H1 (cell line): ENCODE measurements at regions not wholly inside any gene's neighbourhood (a gene's known extent, or its start where the extent isn't known, plus 50 kb on each side); places are given as distances from the start of the nearest gene placed in this dataset.

Experiments
- CTCF ChIA-PET: fragments of 300-600 bp; sonication (Branson Sonifier 250); formaldehyde crosslinking; loops from one replicate; lab custom pipeline; 2021; ENCODE audit not compliant: partially characterized antibody; lab: Charles Lee
- POLR2A ChIA-PET: fragments of 300-600 bp; sonication (Branson Sonifier 250); formaldehyde crosslinking; loops from one replicate; lab custom pipeline; 2021; ENCODE audit warnings: inconsistent platforms; ENCODE audit not compliant: partially characterized antibody; lab: Charles Lee
- DNase-seq, 2 experiments: peaks; one replicate each; pipeline versions ENCODE4 v3.0.0 to v3.0.0-alpha.2; 2010 to 2022; ENCODE audit warnings: low spot score in 2 of 2, low read depth in 1 of 2, mixed read lengths in 1 of 2
- FAIRE-seq: peaks from 2 replicates; lab custom pipeline; 2011; peaks lifted over from hg19 to GRCh38; lab: Jason Lieb, UNC
- H2AFZ ChIP-seq: 2 replicates; pipeline ENCODE4 v1.8.1; 2012; ENCODE audit warnings: low read length, inconsistent platforms
- H2AK5ac ChIP-seq: 2 replicates; pipeline ENCODE4 v1.6.1; 2013; ENCODE audit warnings: low read depth, low read length
- H2BK120ac ChIP-seq: replicated peaks from 2 replicates; pipeline ENCODE3; 2013; ENCODE audit warnings: low read depth, low read length, inconsistent platforms
- H2BK12ac ChIP-seq: 2 replicates; pipeline ENCODE4 v1.6.1; 2013; ENCODE audit warnings: low read depth, low read length
- H2BK15ac ChIP-seq: 2 replicates; pipeline ENCODE4 v1.6.1; 2013; ENCODE audit warnings: low read length
- H2BK20ac ChIP-seq: 2 replicates; pipeline ENCODE4 v1.6.1; 2013; ENCODE audit warnings: low read length
- H2BK5ac ChIP-seq: 2 replicates; pipeline ENCODE4 v1.6.1; 2013; ENCODE audit warnings: low read depth, low read length
- H3K14ac ChIP-seq: 2 replicates; pipeline ENCODE4 v1.6.1; 2013; ENCODE audit warnings: inconsistent platforms; ENCODE audit not compliant: insufficient read length
- H3K18ac ChIP-seq: 2 replicates; pipeline ENCODE4 v1.6.1; 2013; ENCODE audit warnings: low read length; ENCODE audit errors: extremely low read depth
- H3K23ac ChIP-seq: 2 replicates; pipeline ENCODE4 v1.6.1; 2013; ENCODE audit warnings: inconsistent platforms; ENCODE audit not compliant: insufficient read length
- H3K23me2 ChIP-seq: 2 replicates; pipeline ENCODE4 v1.6.1; 2013; ENCODE audit warnings: low read depth, low read length
- H3K27ac ChIP-seq: 2 replicates; pipeline ENCODE4 v1.6.1; 2011; ENCODE audit warnings: low read depth, low read length, inconsistent platforms
- H3K27me3 ChIP-seq, 4 experiments: replicated peaks in 1 of 4; 1 replicate in 1 of 4; 2 replicates in 3 of 4; pipeline versions ENCODE4 v1.6.1 to v1.8.1; 2011 to 2013; ENCODE audit warnings: low read length in 3 of 4, mild to moderate bottlenecking in 3 of 4, inconsistent platforms in 2 of 4, mixed read lengths in 2 of 4, moderate library complexity in 1 of 4; ENCODE audit not compliant: control insufficient read depth in 3 of 4, insufficient read depth in 3 of 4; ENCODE audit errors: extremely low read depth in 1 of 4
- H3K36me3 ChIP-seq, 4 experiments: 2 replicates each; pipeline versions ENCODE4 v1.6.1 to v1.8.1; 2011 to 2013; ENCODE audit warnings: mild to moderate bottlenecking in 4 of 4, low read length in 3 of 4, moderate library complexity in 2 of 4, control low read depth in 1 of 4, inconsistent platforms in 1 of 4; ENCODE audit not compliant: insufficient read depth in 4 of 4, control insufficient read depth in 2 of 4
- H3K4ac ChIP-seq: replicated peaks from 2 replicates; pipeline ENCODE3; 2013; ENCODE audit warnings: low read length, low read depth, mixed read lengths, inconsistent platforms; ENCODE audit not compliant: insufficient read length
- H3K4me1 ChIP-seq, 4 experiments: replicated peaks in 1 of 4; 1 replicate in 1 of 4; 2 replicates in 3 of 4; pipeline versions ENCODE4 v1.6.1 to v1.8.1; 2011 to 2013; ENCODE audit warnings: low read length in 3 of 4, inconsistent platforms in 2 of 4, mixed read lengths in 1 of 4; ENCODE audit not compliant: insufficient read depth in 4 of 4, control insufficient read depth in 3 of 4
- H3K4me2 ChIP-seq, 2 experiments: 2 replicates each; pipeline versions ENCODE4 v1.6.1 to v1.8.1; 2011 to 2013; ENCODE audit warnings: low read depth in 2 of 2, low read length in 2 of 2, control low read depth in 1 of 2, inconsistent platforms in 1 of 2, mild to moderate bottlenecking in 1 of 2; ENCODE audit not compliant: insufficient read depth in 1 of 2
- H3K4me3 ChIP-seq, 4 experiments: fragments of 200-600, 300-600 bp in 1 of 4; sonication (generic), shearing (Covaris generic), sonication (Bioruptor Twin) in 1 of 4; 2 replicates each; pipeline versions ENCODE4 v1.5.1 to v1.8.1; 2011 to 2016; ENCODE audit warnings: low read length in 4 of 4, low read depth in 3 of 4, control low read depth in 2 of 4, inconsistent platforms in 2 of 4, mild to moderate bottlenecking in 2 of 4, mixed read lengths in 1 of 4, moderate library complexity in 1 of 4; ENCODE audit not compliant: insufficient read depth in 2 of 4; ENCODE audit errors: extremely low read depth in 1 of 4
- H3K56ac ChIP-seq: replicated peaks from 2 replicates; pipeline ENCODE3; 2013; ENCODE audit warnings: low read depth, mild to moderate bottlenecking, mixed read lengths, low read length, inconsistent platforms; ENCODE audit not compliant: insufficient read length
- H3K79me1 ChIP-seq: 2 replicates; pipeline ENCODE4 v1.6.1; 2013; ENCODE audit warnings: low read depth, low read length, control low read depth
- H3K79me2 ChIP-seq, 2 experiments: 2 replicates each; pipeline versions ENCODE4 v1.6.1 to v1.8.1; 2012 to 2013; ENCODE audit warnings: low read length in 2 of 2, mild to moderate bottlenecking in 2 of 2, inconsistent platforms in 1 of 2; ENCODE audit not compliant: insufficient read depth in 2 of 2, control insufficient read depth in 1 of 2
- H3K9ac ChIP-seq, 4 experiments: replicated peaks in 1 of 4; 1 replicate in 1 of 4; 2 replicates in 3 of 4; pipeline versions ENCODE4 v1.6.1 to v1.8.1; 2011 to 2013; ENCODE audit warnings: low read depth in 3 of 4, low read length in 3 of 4, control low read depth in 2 of 4, mild to moderate bottlenecking in 2 of 4, moderate library complexity in 2 of 4, inconsistent platforms in 1 of 4; ENCODE audit errors: extremely low read depth in 1 of 4
- H3K9me3 ChIP-seq, 2 experiments: 2 replicates each; pipeline versions ENCODE4 v1.6.1 to v1.8.1; 2012 to 2013; ENCODE audit warnings: mild to moderate bottlenecking in 2 of 2, moderate library complexity in 2 of 2, control low read depth in 1 of 2, inconsistent platforms in 1 of 2, low read depth in 1 of 2, low read length in 1 of 2, mixed read lengths in 1 of 2; ENCODE audit not compliant: insufficient read depth in 2 of 2
- H4K20me1 ChIP-seq, 2 experiments: replicated peaks in 1 of 2; 2 replicates each; pipeline versions ENCODE3 to v1.8.1; 2011 to 2013; ENCODE audit warnings: inconsistent platforms in 2 of 2, low read length in 2 of 2, mild to moderate bottlenecking in 1 of 2; ENCODE audit not compliant: insufficient read depth in 2 of 2, control insufficient read depth in 1 of 2
- H4K5ac ChIP-seq: 2 replicates; pipeline ENCODE4 v1.6.1; 2013; ENCODE audit warnings: low read length, low read depth, mixed read lengths, inconsistent platforms; ENCODE audit not compliant: insufficient read length
- H4K8ac ChIP-seq: 2 replicates; pipeline ENCODE4 v1.8.0; 2013; ENCODE audit warnings: mild to moderate bottlenecking, moderate library complexity, low read length, inconsistent platforms; ENCODE audit not compliant: insufficient read depth; ENCODE audit errors: extremely low read depth
- H4K91ac ChIP-seq: replicated peaks from 2 replicates; pipeline ENCODE3; 2013; ENCODE audit warnings: low read length, mixed read lengths, inconsistent platforms; ENCODE audit not compliant: insufficient read length
- BRCA1 ChIP-seq: IDR thresholded peaks from 2 replicates; pipeline ENCODE4 v1.6.1; 2012; ENCODE audit warnings: low read depth, low read length, improper control_type of control experiment
- EGR1 ChIP-seq: IDR thresholded peaks from 2 replicates; pipeline ENCODE4 v1.6.1; 2011; ENCODE audit warnings: low read depth, low read length, borderline replicate concordance
- EP300 ChIP-seq, 2 experiments: IDR thresholded peaks; 1 replicate in 1 of 2; 2 replicates in 1 of 2; pipeline ENCODE4 v1.6.1; 2011 to 2012; ENCODE audit warnings: low read depth in 2 of 2, low read length in 2 of 2, mild to moderate bottlenecking in 2 of 2, borderline replicate concordance in 1 of 2, inconsistent platforms in 1 of 2, moderate library complexity in 1 of 2
- EZH2 ChIP-seq: fragments of 200-600 bp; sonication (generic); IDR thresholded peaks from 2 replicates; pipeline ENCODE4 v1.7.1; 2012; ENCODE audit warnings: low read depth, mild to moderate bottlenecking, moderate library complexity, low read length, inconsistent platforms; ENCODE audit not compliant: severe bottlenecking
- JUND ChIP-seq: IDR thresholded peaks from 2 replicates; pipeline ENCODE4 v1.6.1; 2011; ENCODE audit warnings: mild to moderate bottlenecking, improper control_type of control experiment, low read length
- POU5F1 ChIP-seq: IDR thresholded peaks from 2 replicates; pipeline ENCODE4 v1.6.1; 2011; ENCODE audit warnings: low read depth, mild to moderate bottlenecking, low read length, moderate library complexity
- RAD21 ChIP-seq, 2 experiments: IDR thresholded peaks in 1 of 2; conservative IDR thresholded peaks in 1 of 2; 2 replicates each; pipeline ENCODE4 v1.6.1; 2011; ENCODE audit warnings: low read depth in 2 of 2, low read length in 2 of 2, improper control_type of control experiment in 1 of 2, inconsistent platforms in 1 of 2, mild to moderate bottlenecking in 1 of 2, moderate library complexity in 1 of 2
- RFX5 ChIP-seq: IDR thresholded peaks from 2 replicates; pipeline ENCODE4 v1.6.1; 2011; ENCODE audit warnings: low read depth, low read length, improper control_type of control experiment, borderline replicate concordance
- RNF2 ChIP-seq: fragments of 200-900, 300-1000 bp; sonication (generic); IDR thresholded peaks from 2 replicates; pipeline ENCODE4 v1.7.1; 2016; ENCODE audit warnings: borderline replicate concordance, low read depth, mild to moderate bottlenecking, antibody characterized with exemption, low read length; ENCODE audit not compliant: poor library complexity, severe bottlenecking; ENCODE audit errors: missing control alignments
- RXRA ChIP-seq: IDR thresholded peaks from 2 replicates; pipeline ENCODE4 v1.6.1; 2011; ENCODE audit warnings: low read depth, mild to moderate bottlenecking, low read length, moderate library complexity; ENCODE audit not compliant: insufficient read depth
- SP2 ChIP-seq: IDR thresholded peaks from 2 replicates; pipeline ENCODE4 v1.6.1; 2012; ENCODE audit warnings: mild to moderate bottlenecking, low read length, inconsistent platforms
- TBP ChIP-seq: IDR thresholded peaks from 2 replicates; pipeline ENCODE4 v1.6.1; 2011; ENCODE audit warnings: low read depth, low read length, improper control_type of control experiment
- WGBS, 2 experiments: shearing (Covaris generic) in 1 of 2; methylation state at CpG; one replicate each; pipeline versions ENCODE4 v1.1.6 to v1.1.7; 2013 to 2015; ENCODE audit warnings: low lambda C conversion rate in 2 of 2, mixed read lengths in 2 of 2, inconsistent platforms in 1 of 2, low coverage in 1 of 2, missing lambda C conversion rate in 1 of 2; ENCODE audit not compliant: insufficient replicate concordance in 2 of 2, insufficient coverage in 1 of 2, insufficient read length in 1 of 2; ENCODE audit errors: extremely low coverage in 1 of 2, missing lambda C conversion rate in 1 of 2; 5-methylcytosine and 5-hydroxymethylcytosine counted together
- TF ChIP-seq, protein P1 (sequence below): IDR thresholded peaks from 2 replicates; pipeline ENCODE4 v1.6.1; 2011; ENCODE audit warnings: low read depth, mild to moderate bottlenecking, low read length; ENCODE audit not compliant: insufficient read depth

DNA sequence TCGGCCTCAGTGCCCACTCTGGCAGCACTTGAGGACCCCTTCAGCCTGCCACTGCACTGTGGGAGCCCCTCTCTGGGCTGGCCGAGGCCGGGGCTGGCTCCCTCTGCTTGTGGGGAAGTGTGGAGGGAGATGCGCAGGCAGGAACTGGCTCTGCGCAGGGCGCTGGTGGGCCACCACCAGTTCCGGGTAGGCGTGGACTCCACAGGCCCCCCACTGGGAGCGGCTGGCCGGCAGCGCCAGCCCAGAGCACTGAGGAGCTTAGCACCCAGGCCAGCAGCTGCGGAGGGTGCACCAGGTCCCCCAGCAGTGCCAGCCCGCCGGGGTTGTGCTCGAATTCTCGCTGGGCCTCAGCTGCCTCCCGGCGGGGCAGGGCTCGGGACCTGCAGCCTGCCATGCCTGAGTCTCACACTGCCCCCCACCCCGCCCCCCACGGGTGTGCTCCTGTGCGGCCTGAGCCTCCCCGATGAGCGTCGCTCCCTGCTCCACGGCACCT is 216.9 kb upstream of the TACR3 start:
- no peak overlapping the region for H3K4me3 ChIP-seq
- DNase-seq (no peak), FAIRE-seq (no peak)
- H2AK5ac ChIP-seq: no peak overlapping the region
- H2BK15ac ChIP-seq: no peak overlapping the region
- no peak overlapping the region for H3K56ac ChIP-seq
- no peaks in the 10 kb centered on the region for H3K4me1 ChIP-seq
- no peak overlapping the region for H2BK20ac ChIP-seq
- no peak overlapping the region for H3K18ac ChIP-seq
- H3K79me2 ChIP-seq: no peaks in the 10 kb centered on the region
- CTCF ChIA-PET: interaction anchor here (1.5 kb wide), 1 partner anchor 13 kb away, joined by 3 read pairs; no protein-coding TSS in a partner anchor
- no peak overlapping the region for H2BK12ac ChIP-seq
- H3K27me3 ChIP-seq: no peaks in the 10 kb centered on the region
- no peak overlapping the region for H2BK5ac ChIP-seq
- 98% methylated on average over 17 of the region's 26 CpGs; no CpG with 5 or more reads in 1 of the 2 experiments for WGBS, 2 experiments
- H3K23me2 ChIP-seq: no peaks in the 10 kb centered on the region
- peaks cover 9 to 11% of the 10 kb centered on the region in 2 experiments for H3K9me3 ChIP-seq
- no peak overlapping the region for H4K91ac ChIP-seq
- H4K20me1 ChIP-seq: no peaks in the 10 kb centered on the region
- POLR2A ChIA-PET: no interaction called here
- no peak overlapping the region for H4K5ac ChIP-seq
- no peak overlapping the region for H2BK120ac ChIP-seq
- no peak overlapping the region for H3K14ac ChIP-seq
- H3K27ac ChIP-seq: no peak overlapping the region
- H2AFZ ChIP-seq: no peak overlapping the region
- H3K79me1 ChIP-seq: no peaks in the 10 kb centered on the region
- no peak overlapping the region; the same call in 1 of the 2 replicates for H4K8ac ChIP-seq
- H3K9ac ChIP-seq: no peak overlapping the region
- H3K4ac ChIP-seq: no peak overlapping the region
- H3K4me2 ChIP-seq: no peak overlapping the region
- peaks cover 0 to 8% (median 1%) of the 10 kb centered on the region in 4 experiments; a peak in 2 of 8 replicates for H3K36me3 ChIP-seq
- no peak overlapping the region for H3K23ac ChIP-seq
- TF ChIP-seq RFX5 (no peak), JUND (no peak), RAD21 (IDR thresholded peaks at IDR 0.05 in 1 of 2, conservative IDR thresholded peaks at IDR 0.05 in 1 of 2; ENCODE audit: low read depth in 2 of 2, low read length in 2 of 2) (no peak), RXRA (no peak), EP300 (IDR thresholded peaks at IDR 0.05; ENCODE audit: borderline replicate concordance in 1 of 2, low read depth in 2 of 2, low read length in 2 of 2) (no peak), TBP (no peak), RNF2 (no peak), SP2 (no peak), POU5F1 (no peak), EZH2 (no peak), BRCA1 (no peak), EGR1 (no peak)
- TF ChIP-seq, protein P1, sequence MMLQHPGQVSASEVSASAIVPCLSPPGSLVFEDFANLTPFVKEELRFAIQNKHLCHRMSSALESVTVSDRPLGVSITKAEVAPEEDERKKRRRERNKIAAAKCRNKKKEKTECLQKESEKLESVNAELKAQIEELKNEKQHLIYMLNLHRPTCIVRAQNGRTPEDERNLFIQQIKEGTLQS: no peak
